ENCODE measurements at regions not wholly inside any gene's neighbourhood (a gene's known extent, or its start where the extent isn't known, plus 50 kb on each side); places are given as distances from the start of the nearest gene placed in this dataset.

DNA sequence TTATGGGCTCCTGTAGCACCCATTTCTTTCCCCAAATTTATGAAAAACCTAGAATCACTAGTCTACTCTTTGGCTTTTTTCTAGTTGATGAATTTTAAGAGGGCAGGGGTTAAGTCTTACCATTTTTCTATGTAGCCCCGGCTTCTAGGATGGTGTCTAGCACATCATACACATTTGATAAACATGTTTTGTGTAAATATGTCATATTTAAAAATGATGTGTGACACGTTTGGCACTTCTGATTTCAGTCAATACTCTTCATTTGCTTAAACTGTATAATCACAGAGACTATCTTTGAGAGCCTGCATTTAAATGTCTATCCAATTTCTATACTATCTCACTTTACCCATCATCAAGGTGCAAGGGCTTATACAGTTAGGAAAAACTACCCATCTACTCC, 331.1 kb downstream of the TDRD15 start:
- TF ChIP-seq, protein P1, sequence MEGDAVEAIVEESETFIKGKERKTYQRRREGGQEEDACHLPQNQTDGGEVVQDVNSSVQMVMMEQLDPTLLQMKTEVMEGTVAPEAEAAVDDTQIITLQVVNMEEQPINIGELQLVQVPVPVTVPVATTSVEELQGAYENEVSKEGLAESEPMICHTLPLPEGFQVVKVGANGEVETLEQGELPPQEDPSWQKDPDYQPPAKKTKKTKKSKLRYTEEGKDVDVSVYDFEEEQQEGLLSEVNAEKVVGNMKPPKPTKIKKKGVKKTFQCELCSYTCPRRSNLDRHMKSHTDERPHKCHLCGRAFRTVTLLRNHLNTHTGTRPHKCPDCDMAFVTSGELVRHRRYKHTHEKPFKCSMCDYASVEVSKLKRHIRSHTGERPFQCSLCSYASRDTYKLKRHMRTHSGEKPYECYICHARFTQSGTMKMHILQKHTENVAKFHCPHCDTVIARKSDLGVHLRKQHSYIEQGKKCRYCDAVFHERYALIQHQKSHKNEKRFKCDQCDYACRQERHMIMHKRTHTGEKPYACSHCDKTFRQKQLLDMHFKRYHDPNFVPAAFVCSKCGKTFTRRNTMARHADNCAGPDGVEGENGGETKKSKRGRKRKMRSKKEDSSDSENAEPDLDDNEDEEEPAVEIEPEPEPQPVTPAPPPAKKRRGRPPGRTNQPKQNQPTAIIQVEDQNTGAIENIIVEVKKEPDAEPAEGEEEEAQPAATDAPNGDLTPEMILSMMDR (conservative IDR thresholded peaks at IDR 0.05): no peak
- TF ChIP-seq ZFX (IDR thresholded peaks at IDR 0.05): no peak

Measured in C4-2B (cell line).